Neural cell (in vitro differentiated cells): ENCODE measurements at regions not wholly inside any gene's neighbourhood (a gene's known extent, or its start where the extent isn't known, plus 50 kb on each side); places are given as distances from the start of the nearest gene placed in this dataset.

Experiments
- H2AFZ ChIP-seq: fragments of 200-600, 300-800 bp; sonication (generic), shearing (Covaris generic); 2 replicates; pipeline ENCODE4 v1.6.0; 2014; ENCODE audit warnings: low read depth, mild to moderate bottlenecking, antibody characterized with exemption, low read length, moderate library complexity
- H3F3A ChIP-seq: fragments of 200-600 bp; shearing (Covaris generic); 2 replicates; pipeline ENCODE4 v1.6.1; 2016; ENCODE audit warnings: mild to moderate bottlenecking, moderate library complexity, mixed read lengths, antibody characterized with exemption, low read length; ENCODE audit not compliant: insufficient read depth, poor library complexity, severe bottlenecking
- H3K27ac ChIP-seq: fragments of 200-600, 300-800 bp; sonication (generic), shearing (Covaris generic); 2 replicates; pipeline ENCODE4 v1.5.1; 2014; ENCODE audit warnings: mild to moderate bottlenecking, low read length, moderate library complexity
- H3K27me3 ChIP-seq: fragments of 300-800, 200-600 bp; sonication (generic), shearing (Covaris generic); 2 replicates; pipeline ENCODE4 v1.6.0; 2014; ENCODE audit warnings: mild to moderate bottlenecking, low read depth, low read length, moderate library complexity; ENCODE audit not compliant: insufficient read depth
- H3K36me3 ChIP-seq: fragments of 300-800, 200-600 bp; sonication (generic), shearing (Covaris generic); 2 replicates; pipeline ENCODE4 v1.5.1; 2014; ENCODE audit warnings: mild to moderate bottlenecking, antibody characterized with exemption, low read length, moderate library complexity; ENCODE audit not compliant: insufficient read depth
- H3K4me2 ChIP-seq: fragments of 300-800, 200-600 bp; sonication (generic), shearing (Covaris generic); 2 replicates; pipeline ENCODE4 v1.6.0; 2014; ENCODE audit warnings: mild to moderate bottlenecking, low read length
- H3K4me3 ChIP-seq: fragments of 300-800, 200-600 bp; sonication (generic), shearing (Covaris generic); 2 replicates; pipeline ENCODE4 v1.5.1; 2014; ENCODE audit warnings: mild to moderate bottlenecking, low read length, moderate library complexity
- H3K79me2 ChIP-seq: fragments of 200-600 bp; shearing (Covaris generic); replicated peaks from 2 replicates; pipeline ENCODE4 v1.6.0; 2014; ENCODE audit warnings: mild to moderate bottlenecking, low read length, moderate library complexity; ENCODE audit not compliant: insufficient read depth
- H3K9ac ChIP-seq: fragments of 300-800, 200-600 bp; sonication (generic), shearing (Covaris generic); 2 replicates; pipeline ENCODE4 v1.6.1; 2016; ENCODE audit warnings: mild to moderate bottlenecking, low read length, mixed read lengths
- H3K9me2 ChIP-seq: fragments of 200-600 bp; shearing (Covaris generic); 2 replicates; pipeline ENCODE4 v1.6.1; 2016; ENCODE audit warnings: mild to moderate bottlenecking, low read length, mixed read lengths; ENCODE audit not compliant: insufficient read depth
- H3K9me3 ChIP-seq: fragments of 200-600, 300-800 bp; sonication (generic), shearing (Covaris generic); 2 replicates; pipeline ENCODE4 v1.6.1; 2016; ENCODE audit warnings: mild to moderate bottlenecking, mixed run types, low read length, moderate library complexity, mixed read lengths
- H4K20me1 ChIP-seq: fragments of 200-600 bp; shearing (Covaris generic); 2 replicates; pipeline ENCODE4 v1.6.1; 2016; ENCODE audit warnings: mild to moderate bottlenecking, mixed run types; ENCODE audit not compliant: insufficient read depth
- EP300 ChIP-seq: fragments of 450-650 bp; conservative IDR thresholded peaks from 2 replicates; pipeline ENCODE4 v1.6.1; 2014; ENCODE audit warnings: antibody characterized with exemption, mild to moderate bottlenecking, moderate library complexity; ENCODE audit not compliant: poor library complexity, severe bottlenecking
- EZH2 ChIP-seq: fragments of 200-600, 300-800 bp; shearing (Covaris generic), sonication (generic); IDR thresholded peaks from 2 replicates; pipeline ENCODE4 v1.6.1; 2014; ENCODE audit warnings: antibody characterized with exemption, low read length, borderline replicate concordance, mild to moderate bottlenecking; ENCODE audit not compliant: insufficient read depth, poor library complexity, severe bottlenecking
- MXI1 ChIP-seq: fragments of 450-650 bp; conservative IDR thresholded peaks from 2 replicates; pipeline ENCODE4 v1.6.1; 2014; ENCODE audit warnings: antibody characterized with exemption, mild to moderate bottlenecking; ENCODE audit not compliant: poor library complexity, severe bottlenecking
- POLR2AphosphoS5 ChIP-seq: IDR thresholded peaks from 2 replicates; pipeline ENCODE4 v1.6.1; 2012
- RAD21 ChIP-seq: fragments of 450-650 bp; conservative IDR thresholded peaks from 2 replicates; pipeline ENCODE4 v1.6.1; 2014; ENCODE audit warnings: antibody characterized with exemption, mild to moderate bottlenecking, moderate library complexity
- SMC3 ChIP-seq: fragments of 450-650 bp; conservative IDR thresholded peaks from 2 replicates; pipeline ENCODE4 v1.6.1; 2014; ENCODE audit warnings: antibody characterized with exemption, mild to moderate bottlenecking, moderate library complexity; ENCODE audit not compliant: poor library complexity
- TAF1 ChIP-seq: IDR thresholded peaks from 2 replicates; pipeline ENCODE4 v1.6.1; 2012; ENCODE audit warnings: low read depth
- TF ChIP-seq, protein P1 (sequence below): fragments of 450-650 bp; IDR thresholded peaks from 2 replicates; pipeline ENCODE4 v1.5.1; 2014; ENCODE audit warnings: antibody characterized with exemption, mild to moderate bottlenecking, moderate library complexity; ENCODE audit not compliant: poor library complexity, severe bottlenecking
- TF ChIP-seq, protein P2 (sequence below): IDR thresholded peaks from 2 replicates; pipeline ENCODE4 v1.6.1; 2012; ENCODE audit warnings: borderline replicate concordance

DNA sequence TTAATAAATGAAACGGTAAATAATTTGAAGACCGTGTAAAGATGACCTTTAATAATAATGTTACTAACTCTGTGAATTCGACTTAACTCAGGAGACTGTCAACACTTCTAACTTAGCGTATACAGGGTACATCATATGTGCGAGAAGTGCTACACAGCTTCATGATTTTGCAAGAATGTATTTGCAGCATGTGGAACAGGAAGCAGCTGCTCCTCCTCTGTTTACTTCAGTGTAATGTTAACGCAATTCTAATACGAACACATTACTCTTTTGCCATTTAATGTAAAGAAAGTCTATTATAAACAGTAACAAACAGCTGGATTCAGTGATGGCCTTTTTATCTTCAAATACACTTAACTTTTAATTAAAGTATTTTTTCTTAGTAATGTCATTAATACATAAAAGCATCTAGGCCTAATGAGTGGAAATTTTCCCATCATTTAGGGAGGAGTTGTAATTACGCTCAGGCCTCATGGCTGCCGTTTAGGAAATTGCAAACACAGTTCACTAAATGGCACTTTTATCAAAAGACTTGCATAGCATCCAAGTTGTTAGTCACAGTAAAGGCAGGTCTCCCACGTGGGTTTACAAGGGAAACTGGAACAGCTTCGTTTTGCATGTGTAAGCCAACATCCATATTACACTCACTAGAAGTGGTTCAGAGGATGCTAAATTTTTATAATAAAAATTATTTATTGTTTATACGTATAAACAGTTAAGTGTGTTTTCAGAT, 635.7 kb downstream of the FBXO15 start:
- H3K27ac ChIP-seq = no peak overlapping the region
- H3K27me3 ChIP-seq = no peaks in the 10 kb centered on the region
- H3K9ac ChIP-seq = no peak overlapping the region
- no peak overlapping the region for H2AFZ ChIP-seq
- no peaks in the 10 kb centered on the region for H4K20me1 ChIP-seq
- no peak overlapping the region for H3K4me2 ChIP-seq
- no peaks in the 10 kb centered on the region for H3K79me2 ChIP-seq
- H3K4me3 ChIP-seq = no peak overlapping the region
- no peaks in the 10 kb centered on the region for H3K9me3 ChIP-seq
- H3K9me2 ChIP-seq = no peaks in the 10 kb centered on the region
- no peaks in the 10 kb centered on the region for H3K36me3 ChIP-seq
- TF ChIP-seq, protein P1, sequence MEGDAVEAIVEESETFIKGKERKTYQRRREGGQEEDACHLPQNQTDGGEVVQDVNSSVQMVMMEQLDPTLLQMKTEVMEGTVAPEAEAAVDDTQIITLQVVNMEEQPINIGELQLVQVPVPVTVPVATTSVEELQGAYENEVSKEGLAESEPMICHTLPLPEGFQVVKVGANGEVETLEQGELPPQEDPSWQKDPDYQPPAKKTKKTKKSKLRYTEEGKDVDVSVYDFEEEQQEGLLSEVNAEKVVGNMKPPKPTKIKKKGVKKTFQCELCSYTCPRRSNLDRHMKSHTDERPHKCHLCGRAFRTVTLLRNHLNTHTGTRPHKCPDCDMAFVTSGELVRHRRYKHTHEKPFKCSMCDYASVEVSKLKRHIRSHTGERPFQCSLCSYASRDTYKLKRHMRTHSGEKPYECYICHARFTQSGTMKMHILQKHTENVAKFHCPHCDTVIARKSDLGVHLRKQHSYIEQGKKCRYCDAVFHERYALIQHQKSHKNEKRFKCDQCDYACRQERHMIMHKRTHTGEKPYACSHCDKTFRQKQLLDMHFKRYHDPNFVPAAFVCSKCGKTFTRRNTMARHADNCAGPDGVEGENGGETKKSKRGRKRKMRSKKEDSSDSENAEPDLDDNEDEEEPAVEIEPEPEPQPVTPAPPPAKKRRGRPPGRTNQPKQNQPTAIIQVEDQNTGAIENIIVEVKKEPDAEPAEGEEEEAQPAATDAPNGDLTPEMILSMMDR = no peak
- TF ChIP-seq SMC3 (no peak), EZH2 (no peak), MXI1 (no peak), RAD21 (no peak), POLR2AphosphoS5 (no peak), EP300 (no peak), TAF1 (no peak)
- TF ChIP-seq, protein P2, sequence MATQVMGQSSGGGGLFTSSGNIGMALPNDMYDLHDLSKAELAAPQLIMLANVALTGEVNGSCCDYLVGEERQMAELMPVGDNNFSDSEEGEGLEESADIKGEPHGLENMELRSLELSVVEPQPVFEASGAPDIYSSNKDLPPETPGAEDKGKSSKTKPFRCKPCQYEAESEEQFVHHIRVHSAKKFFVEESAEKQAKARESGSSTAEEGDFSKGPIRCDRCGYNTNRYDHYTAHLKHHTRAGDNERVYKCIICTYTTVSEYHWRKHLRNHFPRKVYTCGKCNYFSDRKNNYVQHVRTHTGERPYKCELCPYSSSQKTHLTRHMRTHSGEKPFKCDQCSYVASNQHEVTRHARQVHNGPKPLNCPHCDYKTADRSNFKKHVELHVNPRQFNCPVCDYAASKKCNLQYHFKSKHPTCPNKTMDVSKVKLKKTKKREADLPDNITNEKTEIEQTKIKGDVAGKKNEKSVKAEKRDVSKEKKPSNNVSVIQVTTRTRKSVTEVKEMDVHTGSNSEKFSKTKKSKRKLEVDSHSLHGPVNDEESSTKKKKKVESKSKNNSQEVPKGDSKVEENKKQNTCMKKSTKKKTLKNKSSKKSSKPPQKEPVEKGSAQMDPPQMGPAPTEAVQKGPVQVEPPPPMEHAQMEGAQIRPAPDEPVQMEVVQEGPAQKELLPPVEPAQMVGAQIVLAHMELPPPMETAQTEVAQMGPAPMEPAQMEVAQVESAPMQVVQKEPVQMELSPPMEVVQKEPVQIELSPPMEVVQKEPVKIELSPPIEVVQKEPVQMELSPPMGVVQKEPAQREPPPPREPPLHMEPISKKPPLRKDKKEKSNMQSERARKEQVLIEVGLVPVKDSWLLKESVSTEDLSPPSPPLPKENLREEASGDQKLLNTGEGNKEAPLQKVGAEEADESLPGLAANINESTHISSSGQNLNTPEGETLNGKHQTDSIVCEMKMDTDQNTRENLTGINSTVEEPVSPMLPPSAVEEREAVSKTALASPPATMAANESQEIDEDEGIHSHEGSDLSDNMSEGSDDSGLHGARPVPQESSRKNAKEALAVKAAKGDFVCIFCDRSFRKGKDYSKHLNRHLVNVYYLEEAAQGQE = no peak
- no peaks in the 10 kb centered on the region for H3F3A ChIP-seq

DNA sequence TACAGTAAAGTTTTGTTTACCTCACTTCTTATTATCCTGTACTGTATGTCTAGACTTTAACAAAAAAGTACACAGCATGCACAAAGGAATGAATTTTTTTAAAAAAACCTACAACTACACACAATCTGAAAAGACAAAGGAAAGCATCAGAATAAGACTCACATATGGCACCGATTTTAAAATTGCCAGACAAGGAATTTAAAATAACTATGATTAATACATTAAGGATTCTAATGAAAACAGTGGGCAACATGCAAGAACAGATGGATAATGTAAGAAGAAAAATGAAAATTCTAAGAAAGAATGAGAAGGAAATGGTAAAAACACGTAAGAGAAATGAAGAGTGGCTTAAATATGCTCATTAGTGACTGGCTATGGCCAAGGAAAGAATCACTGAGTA, 638.2 kb downstream of the FBXO15 start:
- Histone ChIP-seq H3K36me3 (no peaks in the 10 kb centered on the region), H3K9me3 (no peaks in the 10 kb centered on the region), H2AFZ (no peak overlapping the region), H3K79me2 (no peaks in the 10 kb centered on the region), H3K9ac (no peak overlapping the region), H3K9me2 (no peaks in the 10 kb centered on the region), H3K4me3 (no peak overlapping the region), H3K27me3 (no peaks in the 10 kb centered on the region), H3K4me2 (no peak overlapping the region), H3F3A (no peaks in the 10 kb centered on the region), H4K20me1 (no peaks in the 10 kb centered on the region), H3K27ac (no peak overlapping the region)
- TF ChIP-seq, protein P1 = no peak
- TF ChIP-seq, protein P2 = no peak
- TF ChIP-seq SMC3 (no peak), TAF1 (no peak), RAD21 (no peak), MXI1 (no peak), EZH2 (no peak), POLR2AphosphoS5 (no peak), EP300 (no peak)
